ENCODE measurements at regions not wholly inside any gene's neighbourhood (a gene's known extent, or its start where the extent isn't known, plus 50 kb on each side); places are given as distances from the start of the nearest gene placed in this dataset.

- no peak overlapping the region for H3K4me3 ChIP-seq (ENCODE audit: low read length in 3 of 3)
- H3K9me3 ChIP-seq (ENCODE audit: control insufficient read depth in 3 of 3, low read length in 3 of 3): no peaks in the 10 kb centered on the region
- no peaks in the 10 kb centered on the region for H3K4me1 ChIP-seq (ENCODE audit: control insufficient read depth in 3 of 3, insufficient read depth in 3 of 3, low read length in 3 of 3)
- no peak overlapping the region for H3K27ac ChIP-seq (ENCODE audit: low read depth, low read length)
- no peak overlapping the region for H3K9ac ChIP-seq (ENCODE audit: low read depth in 1 of 3, low read length in 3 of 3)
- H3K36me3 ChIP-seq (ENCODE audit: control insufficient read depth in 3 of 3, insufficient read depth in 3 of 3, low read length in 3 of 3): no peaks in the 10 kb centered on the region
- peaks cover 0 to 7% (median 0%) of the 10 kb centered on the region in 3 donors for H3K27me3 ChIP-seq (ENCODE audit: control insufficient read depth in 3 of 3, insufficient read depth in 3 of 3, low read length in 3 of 3)
Observed at GRCh38 chr2:59920961-59921360, 632.5 kb downstream of the BCL11A start.

GRCh38 chr2:59920307-59920706 is 633.1 kb downstream of the BCL11A start:
- H3K27me3 ChIP-seq (ENCODE audit: control insufficient read depth in 3 of 3, insufficient read depth in 3 of 3, low read length in 3 of 3): peaks cover 0 to 7% (median 0%) of the 10 kb centered on the region in 3 donors
- H3K9ac ChIP-seq (ENCODE audit: low read depth in 1 of 3, low read length in 3 of 3): no peak overlapping the region
- H3K36me3 ChIP-seq (ENCODE audit: control insufficient read depth in 3 of 3, insufficient read depth in 3 of 3, low read length in 3 of 3): no peaks in the 10 kb centered on the region
- H3K27ac ChIP-seq (ENCODE audit: low read depth, low read length): no peak overlapping the region
- H3K4me1 ChIP-seq (ENCODE audit: control insufficient read depth in 3 of 3, insufficient read depth in 3 of 3, low read length in 3 of 3): no peaks in the 10 kb centered on the region
- no peaks in the 10 kb centered on the region for H3K9me3 ChIP-seq (ENCODE audit: control insufficient read depth in 3 of 3, low read length in 3 of 3)
- H3K4me3 ChIP-seq (ENCODE audit: low read length in 3 of 3): no peak overlapping the region

- Histone ChIP-seq H3K9me3 (ENCODE audit: control insufficient read depth in 3 of 3, low read length in 3 of 3) (no peaks in the 10 kb centered on the region), H3K9ac (ENCODE audit: low read depth in 1 of 3, low read length in 3 of 3) (no peak overlapping the region), H3K4me1 (ENCODE audit: control insufficient read depth in 3 of 3, insufficient read depth in 3 of 3, low read length in 3 of 3) (no peaks in the 10 kb centered on the region), H3K27ac (ENCODE audit: low read depth, low read length) (no peak overlapping the region), H3K36me3 (ENCODE audit: control insufficient read depth in 3 of 3, insufficient read depth in 3 of 3, low read length in 3 of 3) (no peaks in the 10 kb centered on the region), H3K4me3 (ENCODE audit: low read length in 3 of 3) (no peak overlapping the region), H3K27me3 (ENCODE audit: control insufficient read depth in 3 of 3, insufficient read depth in 3 of 3, low read length in 3 of 3) (peaks cover 0 to 7% (median 0%) of the 10 kb centered on the region in 3 donors)
Observed at GRCh38 chr2:59919579-59919978, 633.9 kb downstream of the BCL11A start.

- H3K4me1 ChIP-seq (ENCODE audit: control insufficient read depth in 3 of 3, insufficient read depth in 3 of 3, low read length in 3 of 3): no peaks in the 10 kb centered on the region
- no peaks in the 10 kb centered on the region for H3K36me3 ChIP-seq (ENCODE audit: control insufficient read depth in 3 of 3, insufficient read depth in 3 of 3, low read length in 3 of 3)
- H3K27me3 ChIP-seq (ENCODE audit: control insufficient read depth in 3 of 3, insufficient read depth in 3 of 3, low read length in 3 of 3): no peaks in the 10 kb centered on the region
- no peak overlapping the region for H3K4me3 ChIP-seq (ENCODE audit: low read length in 3 of 3)
- no peak overlapping the region for H3K27ac ChIP-seq (ENCODE audit: low read depth, low read length)
- no peak overlapping the region for H3K9ac ChIP-seq (ENCODE audit: low read depth in 1 of 3, low read length in 3 of 3)
- no peaks in the 10 kb centered on the region for H3K9me3 ChIP-seq (ENCODE audit: control insufficient read depth in 3 of 3, low read length in 3 of 3)
Observed at GRCh38 chr2:59912042-59912441, 641.4 kb downstream of the BCL11A start.

GRCh38 chr2:59910166-59910565 is 643.3 kb downstream of the BCL11A start:
- Histone ChIP-seq H3K4me3 (ENCODE audit: low read length in 3 of 3) (no peak overlapping the region), H3K4me1 (ENCODE audit: control insufficient read depth in 3 of 3, insufficient read depth in 3 of 3, low read length in 3 of 3) (no peaks in the 10 kb centered on the region), H3K36me3 (ENCODE audit: control insufficient read depth in 3 of 3, insufficient read depth in 3 of 3, low read length in 3 of 3) (no peaks in the 10 kb centered on the region), H3K27me3 (ENCODE audit: control insufficient read depth in 3 of 3, insufficient read depth in 3 of 3, low read length in 3 of 3) (peaks cover 0 to under 1% (median 0%) of the 10 kb centered on the region in 3 donors), H3K9me3 (ENCODE audit: control insufficient read depth in 3 of 3, low read length in 3 of 3) (no peaks in the 10 kb centered on the region), H3K27ac (ENCODE audit: low read depth, low read length) (no peak overlapping the region), H3K9ac (ENCODE audit: low read depth in 1 of 3, low read length in 3 of 3) (no peak overlapping the region)

- Histone ChIP-seq H3K4me1 (ENCODE audit: control insufficient read depth in 3 of 3, insufficient read depth in 3 of 3, low read length in 3 of 3) (no peaks in the 10 kb centered on the region), H3K4me3 (ENCODE audit: low read length in 3 of 3) (no peak overlapping the region), H3K9ac (ENCODE audit: low read depth in 1 of 3, low read length in 3 of 3) (no peak overlapping the region), H3K9me3 (ENCODE audit: control insufficient read depth in 3 of 3, low read length in 3 of 3) (no peaks in the 10 kb centered on the region), H3K36me3 (ENCODE audit: control insufficient read depth in 3 of 3, insufficient read depth in 3 of 3, low read length in 3 of 3) (no peaks in the 10 kb centered on the region), H3K27me3 (ENCODE audit: control insufficient read depth in 3 of 3, insufficient read depth in 3 of 3, low read length in 3 of 3) (peaks cover 0 to 3% (median 0%) of the 10 kb centered on the region in 3 donors), H3K27ac (ENCODE audit: low read depth, low read length) (no peak overlapping the region)
Observed at GRCh38 chr2:59909147-59909546, 644.3 kb downstream of the BCL11A start.

GRCh38 chr2:59905731-59906130 is 647.7 kb downstream of the BCL11A start:
- Histone ChIP-seq H3K9me3 (ENCODE audit: control insufficient read depth in 3 of 3, low read length in 3 of 3) (no peaks in the 10 kb centered on the region), H3K4me1 (ENCODE audit: control insufficient read depth in 3 of 3, insufficient read depth in 3 of 3, low read length in 3 of 3) (no peaks in the 10 kb centered on the region), H3K27ac (ENCODE audit: low read depth, low read length) (no peak overlapping the region), H3K4me3 (ENCODE audit: low read length in 3 of 3) (no peak overlapping the region), H3K36me3 (ENCODE audit: control insufficient read depth in 3 of 3, insufficient read depth in 3 of 3, low read length in 3 of 3) (no peaks in the 10 kb centered on the region), H3K27me3 (ENCODE audit: control insufficient read depth in 3 of 3, insufficient read depth in 3 of 3, low read length in 3 of 3) (peaks cover 0 to 3% (median 0%) of the 10 kb centered on the region in 3 donors), H3K9ac (ENCODE audit: low read depth in 1 of 3, low read length in 3 of 3) (no peak overlapping the region)

GRCh38 chr2:59903994-59904544 is 649.4 kb downstream of the BCL11A start:
- H3K27me3 ChIP-seq (ENCODE audit: control insufficient read depth in 3 of 3, insufficient read depth in 3 of 3, low read length in 3 of 3): peaks cover 0 to 3% (median 0%) of the 10 kb centered on the region in 3 donors
- no peaks in the 10 kb centered on the region for H3K9me3 ChIP-seq (ENCODE audit: control insufficient read depth in 3 of 3, low read length in 3 of 3)
- H3K36me3 ChIP-seq (ENCODE audit: control insufficient read depth in 3 of 3, insufficient read depth in 3 of 3, low read length in 3 of 3): no peaks in the 10 kb centered on the region
- no peak overlapping the region for H3K4me3 ChIP-seq (ENCODE audit: low read length in 3 of 3)
- no peaks in the 10 kb centered on the region for H3K4me1 ChIP-seq (ENCODE audit: control insufficient read depth in 3 of 3, insufficient read depth in 3 of 3, low read length in 3 of 3)
- H3K27ac ChIP-seq (ENCODE audit: low read depth, low read length): no peak overlapping the region
- no peak overlapping the region for H3K9ac ChIP-seq (ENCODE audit: low read depth in 1 of 3, low read length in 3 of 3)

GRCh38 chr2:59900728-59901452 is 652.6 kb downstream of the BCL11A start:
- Histone ChIP-seq H3K36me3 (ENCODE audit: control insufficient read depth in 3 of 3, insufficient read depth in 3 of 3, low read length in 3 of 3) (no peaks in the 10 kb centered on the region), H3K9me3 (ENCODE audit: control insufficient read depth in 3 of 3, low read length in 3 of 3) (no peaks in the 10 kb centered on the region), H3K4me3 (ENCODE audit: low read length in 3 of 3) (no peak overlapping the region), H3K27me3 (ENCODE audit: control insufficient read depth in 3 of 3, insufficient read depth in 3 of 3, low read length in 3 of 3) (peaks cover 0 to 3% (median 0%) of the 10 kb centered on the region in 3 donors), H3K9ac (ENCODE audit: low read depth in 1 of 3, low read length in 3 of 3) (no peak overlapping the region), H3K27ac (ENCODE audit: low read depth, low read length) (no peak overlapping the region), H3K4me1 (ENCODE audit: control insufficient read depth in 3 of 3, insufficient read depth in 3 of 3, low read length in 3 of 3) (no peaks in the 10 kb centered on the region)

GRCh38 chr2:59899692-59900091 is 653.8 kb downstream of the BCL11A start:
- Histone ChIP-seq H3K9me3 (ENCODE audit: control insufficient read depth in 3 of 3, low read length in 3 of 3) (no peaks in the 10 kb centered on the region), H3K27me3 (ENCODE audit: control insufficient read depth in 3 of 3, insufficient read depth in 3 of 3, low read length in 3 of 3) (no peaks in the 10 kb centered on the region), H3K4me1 (ENCODE audit: control insufficient read depth in 3 of 3, insufficient read depth in 3 of 3, low read length in 3 of 3) (no peaks in the 10 kb centered on the region), H3K9ac (ENCODE audit: low read depth in 1 of 3, low read length in 3 of 3) (no peak overlapping the region), H3K36me3 (ENCODE audit: control insufficient read depth in 3 of 3, insufficient read depth in 3 of 3, low read length in 3 of 3) (no peaks in the 10 kb centered on the region), H3K4me3 (ENCODE audit: low read length in 3 of 3) (no peak overlapping the region), H3K27ac (ENCODE audit: low read depth, low read length) (no peak overlapping the region)

All from skeletal muscle tissue (tissue), 3 donors.